Hematopoietic multipotent progenitor cell treated with erythropoietin and hydrocortisone succinate and interleukin-3 and kit ligand, for 17 days (in vitro differentiated cells): ENCODE measurements at regions not wholly inside any gene's neighbourhood (a gene's known extent, or its start where the extent isn't known, plus 50 kb on each side); places are given as distances from the start of the nearest gene placed in this dataset.

ENCODE experiments used
- DNase-seq: peaks from one replicate; pipeline ENCODE4 v3.0.0-alpha.2; 2015; ENCODE audit warnings: low spot score

GRCh38 chr2:240346015-240346752 is 89.3 kb upstream of the GPC1 start:
- DNase-seq, result no peak

- DNase-seq, result no peak
Measured at GRCh38 chr2:240346753-240347372, 88.6 kb upstream of the GPC1 start.

GRCh38 chr2:240347373-240347940 is 88.0 kb upstream of the GPC1 start:
- DNase-seq, result no peak

- DNase-seq, result no peak
Measured at GRCh38 chr2:240347949-240348500, 87.4 kb upstream of the GPC1 start.

- DNase-seq, result no peak
Measured at GRCh38 chr2:240348522-240348921, 86.9 kb upstream of the GPC1 start.

- DNase-seq, result no peak
Measured at GRCh38 chr2:240349133-240350005, 86.1 kb upstream of the GPC1 start.

- no peak for DNase-seq
Measured at GRCh38 chr2:240350006-240350355, 85.5 kb upstream of the GPC1 start.

- no peak for DNase-seq
Measured at GRCh38 chr2:240350696-240351087, 84.8 kb upstream of the GPC1 start.

GRCh38 chr2:240351088-240351741 is 84.2 kb upstream of the GPC1 start:
- no peak for DNase-seq

GRCh38 chr2:240351826-240352426 is 83.5 kb upstream of the GPC1 start:
- DNase-seq, result no peak

- DNase-seq, result no peak
Measured at GRCh38 chr2:240353086-240353798, 82.2 kb upstream of the GPC1 start.

- no peak for DNase-seq
Measured at GRCh38 chr2:240353944-240354343, 81.5 kb upstream of the GPC1 start.

GRCh38 chr2:240355001-240355891 is 80.2 kb upstream of the GPC1 start:
- DNase-seq, result no peak

- DNase-seq, result no peak
Measured at GRCh38 chr2:240355962-240356361, 79.5 kb upstream of the GPC1 start.

GRCh38 chr2:240356700-240357640 is 78.5 kb upstream of the GPC1 start:
- no peak for DNase-seq

GRCh38 chr2:240357641-240358012 is 77.8 kb upstream of the GPC1 start:
- no peak for DNase-seq

GRCh38 chr2:240358080-240358479 is 77.4 kb upstream of the GPC1 start:
- DNase-seq, result no peak

- no peak for DNase-seq
Measured at GRCh38 chr2:240358821-240359397, 76.6 kb upstream of the GPC1 start.
